Fibroblast of peridontal ligament (primary cell): ENCODE measurements at regions not wholly inside any gene's neighbourhood (a gene's known extent, or its start where the extent isn't known, plus 50 kb on each side); places are given as distances from the start of the nearest gene placed in this dataset.
"Not testable (repeated sequence)": the region's sequence is repeated elsewhere in the genome, so short reads cannot be mapped to it uniquely, and the experiment has no call there.

Experiments used
- DNase-seq: peaks from one replicate; pipeline ENCODE4 v3.0.0-alpha.2; 2010; ENCODE audit errors: extremely low read depth

- not testable (repeated sequence) for DNase-seq
Observed at GRCh38 chr16:29219562-29219961, 186.9 kb downstream of the NPIPB11 start.

GRCh38 chr16:29218649-29219048, 187.9 kb downstream of the NPIPB11 start:
- not testable (repeated sequence) for DNase-seq

GRCh38 chr16:29218171-29218570, 188.3 kb downstream of the NPIPB11 start:
- not testable (repeated sequence) for DNase-seq

DNA sequence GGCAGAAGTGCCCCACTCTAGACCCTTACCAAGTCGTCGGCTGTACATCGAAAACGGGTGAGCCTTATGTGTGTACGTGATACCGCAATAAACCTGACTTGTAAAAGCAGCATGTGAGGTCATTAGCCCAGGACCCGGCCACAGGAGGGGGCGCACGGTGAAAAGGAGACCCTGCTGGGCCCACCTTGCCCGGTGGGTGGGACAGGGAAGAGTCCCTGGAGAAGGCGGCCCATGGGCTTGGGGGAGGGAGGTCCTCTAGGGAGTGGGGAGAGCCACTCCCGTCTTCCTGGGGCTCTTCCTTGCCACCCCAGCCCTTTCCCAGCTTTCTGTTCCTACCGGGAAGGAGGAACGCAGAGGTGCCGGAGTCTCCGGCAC, 188.8 kb downstream of the NPIPB11 start:
- not testable (repeated sequence) for DNase-seq

GRCh38 chr16:29217104-29217751, 189.3 kb downstream of the NPIPB11 start:
- not testable (repeated sequence) for DNase-seq

DNA sequence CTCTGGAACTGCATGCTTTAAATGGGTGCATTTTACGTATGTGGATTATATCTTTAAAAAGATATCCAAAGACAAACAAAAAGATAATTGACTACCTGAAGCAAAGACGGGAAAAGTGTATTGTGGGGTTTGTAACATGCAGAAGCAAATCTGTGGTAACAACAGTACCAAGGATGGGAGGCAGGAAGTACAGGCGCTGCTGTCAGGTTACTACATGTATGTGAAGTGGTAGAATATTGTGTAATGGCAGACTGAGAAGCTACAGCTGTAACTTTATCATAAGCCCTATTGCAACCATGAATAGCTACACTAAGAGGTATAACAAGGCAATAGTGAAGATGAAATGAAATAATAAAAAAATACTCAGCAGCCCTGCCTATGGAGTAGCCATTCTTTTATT, 192.7 kb downstream of the NPIPB11 start:
- DNase-seq: not testable (repeated sequence)

DNA sequence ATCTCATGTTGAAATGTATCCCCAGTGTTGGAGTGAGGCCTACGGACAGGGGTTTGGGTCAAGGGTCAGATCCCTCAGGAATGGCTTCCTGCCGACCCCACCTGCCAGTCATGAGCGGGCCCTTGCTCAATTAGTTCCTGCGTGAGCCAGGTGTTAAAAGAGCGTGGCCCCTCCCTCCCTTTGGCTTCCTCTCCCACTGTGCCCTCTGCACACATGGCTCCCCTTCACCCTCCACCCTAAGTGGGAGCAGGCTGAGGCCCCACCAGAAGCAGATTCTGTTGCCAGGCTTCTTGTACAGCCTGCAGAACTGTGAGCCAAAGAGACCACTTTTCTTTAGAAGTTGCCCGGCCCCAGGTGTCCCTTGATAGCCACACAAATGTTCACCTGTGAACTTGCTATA, 193.3 kb downstream of the NPIPB11 start:
- not testable (repeated sequence) for DNase-seq

DNA sequence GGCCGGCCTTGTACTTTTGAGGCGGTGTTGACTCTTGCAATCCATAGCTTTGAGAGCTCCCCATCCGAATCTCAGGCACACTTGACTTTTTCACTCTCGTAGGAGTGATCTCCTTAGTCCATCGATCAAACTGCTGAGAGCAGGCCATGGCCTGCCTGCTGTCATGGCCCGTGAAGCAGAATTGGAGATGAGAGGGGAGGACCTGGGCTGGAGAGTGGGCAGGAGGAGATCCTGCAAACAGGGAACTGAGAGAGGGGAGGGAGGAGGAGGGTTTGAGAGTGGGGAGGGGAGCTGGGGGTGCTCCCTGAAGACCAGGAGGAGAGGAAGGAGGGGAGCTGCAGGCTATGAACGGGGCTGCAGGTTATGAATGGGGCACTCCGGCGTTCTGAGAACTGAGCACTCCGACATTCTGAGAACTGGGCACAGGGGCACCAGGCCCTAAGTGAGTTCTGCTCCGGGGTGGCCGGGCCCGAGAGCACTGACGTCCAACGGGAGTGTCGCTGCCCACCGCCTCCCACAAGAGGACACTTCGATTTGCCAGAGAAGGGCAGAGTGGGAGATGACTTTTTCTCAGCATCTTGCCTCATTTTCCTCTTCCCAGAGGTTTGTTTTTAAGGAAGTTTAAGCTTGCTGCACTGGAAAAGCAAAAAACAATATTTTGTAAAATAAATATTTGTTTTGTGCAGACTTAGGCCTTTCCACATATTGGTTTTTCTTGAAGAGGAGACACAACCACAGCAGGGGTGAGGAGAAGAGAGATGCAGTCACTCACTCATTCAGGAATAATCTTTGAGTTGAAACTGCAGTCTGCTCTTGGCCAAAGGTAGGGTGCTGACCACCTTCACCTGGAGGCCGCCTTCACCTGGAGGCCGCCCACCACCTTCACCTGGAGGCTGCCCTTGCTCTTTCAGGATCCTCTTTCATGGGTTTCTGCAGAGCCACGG, 194.2 kb downstream of the NPIPB11 start:
- DNase-seq: not testable (repeated sequence)

DNA sequence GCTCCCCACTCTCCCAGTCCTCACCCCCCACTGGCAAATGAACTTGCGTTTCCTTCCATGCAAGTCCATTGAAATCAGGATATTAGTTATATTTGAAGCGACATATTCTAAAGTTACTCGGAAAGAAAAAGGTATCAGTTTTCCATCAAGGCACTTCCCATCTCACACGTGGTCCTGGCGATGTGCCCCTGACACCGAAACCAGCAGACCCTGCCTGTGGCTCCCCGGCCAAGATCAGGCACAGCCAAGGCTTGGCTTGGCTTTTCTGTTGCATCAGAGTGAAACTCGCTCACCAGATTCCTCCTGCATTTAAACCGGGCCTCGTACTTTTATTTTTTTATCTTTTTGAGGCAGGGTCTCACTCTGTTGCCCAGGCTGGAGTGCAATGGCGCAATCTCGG, 195.1 kb downstream of the NPIPB11 start:
- DNase-seq: not testable (repeated sequence)

GRCh38 chr16:29210299-29211150, 196.0 kb downstream of the NPIPB11 start:
- not testable (repeated sequence) for DNase-seq

DNA sequence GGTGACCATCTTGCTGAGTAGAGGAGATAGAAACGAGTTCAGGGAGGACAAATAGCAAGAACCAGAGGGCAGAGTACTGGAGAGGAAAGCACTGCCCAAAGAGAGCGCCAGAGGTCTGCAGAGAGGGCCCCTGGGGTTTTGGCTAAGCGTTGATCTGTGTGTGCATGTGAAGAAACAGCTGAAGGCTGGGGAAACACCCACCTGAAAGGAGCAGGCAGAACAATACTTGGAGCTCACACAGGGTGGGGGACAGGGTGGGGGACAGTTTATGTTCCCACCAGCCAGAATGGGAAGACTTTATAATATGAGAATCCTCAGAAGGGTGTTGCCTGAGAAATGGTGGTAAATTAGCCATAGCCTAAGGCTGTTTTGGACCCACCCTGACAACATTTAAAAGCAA, 200.4 kb downstream of the NPIPB11 start:
- DNase-seq: not testable (repeated sequence)

GRCh38 chr16:29205151-29205550, 201.4 kb downstream of the NPIPB11 start:
- DNase-seq: not testable (repeated sequence)

DNA sequence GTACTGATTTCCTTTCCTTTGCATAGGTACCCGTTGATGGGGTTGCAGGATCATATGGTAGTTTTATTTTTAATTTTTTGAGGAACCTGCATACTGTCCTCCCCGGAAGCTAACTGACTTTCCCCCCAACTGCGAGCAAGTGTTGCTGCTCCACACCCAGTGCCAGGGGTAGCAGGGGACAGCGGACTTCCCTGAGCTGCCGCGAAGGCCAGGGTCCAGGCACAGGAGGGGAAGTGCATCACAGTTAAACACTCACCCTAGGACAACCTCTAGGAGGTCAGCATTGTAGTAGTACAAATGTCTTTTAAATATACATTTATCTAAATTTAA, 201.7 kb downstream of the NPIPB11 start:
- no peak for DNase-seq

DNA sequence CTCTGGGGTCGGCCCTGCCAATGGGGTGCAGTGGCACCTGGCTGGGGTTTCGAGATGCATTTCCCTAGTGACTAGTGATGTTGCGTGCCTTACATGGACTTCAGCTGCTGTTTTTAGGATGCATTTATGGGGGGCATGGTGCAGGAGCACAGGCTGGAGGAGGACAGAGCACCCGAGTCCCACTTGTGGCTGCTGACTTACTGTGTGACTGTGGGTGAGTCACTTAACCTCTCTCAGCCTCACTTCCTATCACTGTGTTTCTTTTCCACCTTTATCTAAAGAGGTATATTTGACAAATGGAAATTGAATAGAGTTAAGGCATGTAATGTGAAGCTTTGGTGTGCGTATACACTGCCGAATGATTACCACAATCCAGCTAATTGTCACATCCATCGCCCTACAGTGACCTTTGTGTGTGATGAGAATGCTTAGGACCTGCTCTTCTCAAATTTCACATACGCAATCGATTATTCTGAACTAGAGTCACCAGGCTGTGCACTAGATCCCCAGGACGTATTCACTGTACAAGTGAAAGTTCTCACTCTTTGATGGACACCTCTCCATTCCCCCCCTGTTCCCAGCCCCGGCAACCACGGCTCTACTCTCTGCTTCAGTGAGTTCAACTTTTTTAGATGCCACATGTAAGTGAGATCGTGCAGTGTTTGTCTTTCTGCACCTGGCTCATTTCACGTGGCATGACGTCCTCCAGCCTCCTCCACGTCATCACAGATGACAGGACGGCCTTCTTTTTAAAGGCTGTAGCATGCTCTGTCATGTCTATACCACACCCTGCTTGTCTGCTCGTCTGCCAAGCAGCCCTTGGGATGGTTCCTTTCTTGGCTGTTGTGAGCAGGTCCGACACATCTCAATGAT, 202.3 kb downstream of the NPIPB11 start:
- not testable (repeated sequence) for DNase-seq

DNA sequence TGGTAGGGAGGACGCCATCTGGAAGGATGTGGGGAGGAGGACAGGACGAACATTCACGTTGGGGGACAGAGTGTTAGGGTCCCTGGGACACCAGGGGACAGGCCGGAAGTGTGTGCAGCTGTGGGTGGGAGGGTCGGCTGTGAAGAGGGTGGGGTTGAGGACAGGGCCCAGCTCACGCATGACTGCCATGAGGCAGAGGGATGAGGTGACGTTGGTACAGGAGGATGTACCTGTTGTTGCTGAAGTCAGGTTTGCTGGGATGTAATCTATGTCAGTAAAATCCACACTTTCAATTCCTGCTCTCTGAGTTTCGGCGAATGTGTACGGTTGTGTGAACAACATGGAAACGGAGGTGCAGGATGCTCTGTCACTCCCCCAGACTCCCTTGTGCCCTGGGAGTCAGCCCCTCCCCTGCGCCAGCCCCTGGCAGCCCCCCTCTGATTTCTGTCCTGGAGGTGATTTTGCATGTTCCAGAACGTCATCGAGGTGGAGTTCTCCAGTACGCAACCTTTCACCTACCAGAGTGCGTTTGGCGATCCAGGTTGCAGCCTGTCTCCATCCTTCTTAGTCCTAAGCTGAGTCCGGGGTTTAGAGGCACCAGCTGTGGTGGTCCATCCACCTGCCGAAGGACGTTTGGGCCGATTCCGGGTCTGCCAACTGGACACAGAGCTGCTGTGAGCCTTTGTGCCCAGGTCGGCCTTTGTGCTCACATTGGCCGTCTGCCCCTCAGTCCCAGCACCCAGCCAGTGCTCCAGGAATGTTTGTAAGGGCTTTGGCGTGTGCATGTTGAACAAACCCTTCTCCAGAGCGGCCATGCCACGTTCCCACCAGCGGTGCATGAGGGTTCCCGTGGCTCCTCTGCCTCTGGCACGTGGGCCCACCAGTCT, 203.2 kb downstream of the NPIPB11 start:
- not testable (repeated sequence) for DNase-seq

DNA sequence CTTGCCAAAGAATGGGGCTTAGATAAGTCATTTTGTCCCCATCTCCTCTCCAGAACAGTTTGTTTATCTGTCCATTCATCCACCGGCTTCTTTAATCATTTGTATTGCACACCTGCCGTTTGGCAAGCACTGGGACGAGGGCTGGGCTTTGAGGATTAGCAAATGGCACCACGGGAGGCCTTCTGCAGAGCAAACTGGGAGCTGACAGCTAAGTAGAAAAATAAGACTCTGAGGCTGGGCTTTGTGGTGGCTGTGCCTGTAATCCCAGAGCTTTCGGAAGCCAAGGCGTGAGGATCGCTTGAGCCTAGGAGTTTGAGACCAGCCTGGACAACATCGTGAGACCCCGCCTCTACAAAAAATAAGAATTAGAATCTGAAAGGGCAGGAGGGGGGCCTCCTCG, 203.9 kb downstream of the NPIPB11 start:
- not testable (repeated sequence) for DNase-seq

- peak; percentile 20 for DNase-seq
Observed at GRCh38 chr16:29202025-29202632, 204.4 kb downstream of the NPIPB11 start.

GRCh38 chr16:29201296-29202024, 205.1 kb downstream of the NPIPB11 start:
- not testable (repeated sequence) for DNase-seq

- DNase-seq: peak; percentile 38
Observed at GRCh38 chr16:29200681-29201080, 205.8 kb downstream of the NPIPB11 start.
